Ishikawa (cell line): ENCODE measurements at regions not wholly inside any gene's neighbourhood (a gene's known extent, or its start where the extent isn't known, plus 50 kb on each side); places are given as distances from the start of the nearest gene placed in this dataset.

Experiments used
- CEBPB ChIP-seq: IDR thresholded peaks from 2 replicates; pipeline ENCODE4 v1.6.1; 2012
- CREB1 ChIP-seq: IDR thresholded peaks from 2 replicates; pipeline ENCODE4 v1.6.1; 2012; ENCODE audit warnings: low read depth
- MAX ChIP-seq: IDR thresholded peaks from 2 replicates; pipeline ENCODE4 v1.6.1; 2012
- NFIC ChIP-seq: IDR thresholded peaks from 2 replicates; pipeline ENCODE4 v1.6.1; 2012
- RAD21 ChIP-seq: IDR thresholded peaks from 2 replicates; pipeline ENCODE4 v1.6.1; 2012; ENCODE audit warnings: low read depth
- REST ChIP-seq: IDR thresholded peaks from 2 replicates; pipeline ENCODE4 v1.6.1; 2012; ENCODE audit warnings: low read depth, mild to moderate bottlenecking
- TAF1 ChIP-seq: IDR thresholded peaks from 2 replicates; pipeline ENCODE4 v1.6.1; 2012; ENCODE audit warnings: low read depth, mild to moderate bottlenecking
- TCF12 ChIP-seq: IDR thresholded peaks from 2 replicates; pipeline ENCODE4 v1.6.1; 2012; ENCODE audit warnings: low read depth
- TEAD4 ChIP-seq: IDR thresholded peaks from 2 replicates; pipeline ENCODE4 v1.6.1; 2012
- YY1 ChIP-seq: IDR thresholded peaks from 2 replicates; pipeline ENCODE4 v1.6.1; 2012; ENCODE audit warnings: low read depth
- ZBTB7A ChIP-seq: IDR thresholded peaks from 2 replicates; pipeline ENCODE4 v1.6.1; 2012; ENCODE audit warnings: low read depth

- TF ChIP-seq YY1 (no peak), ZBTB7A (no peak), CREB1 (no peak), TCF12 (no peak)
Measured at GRCh38 chrX:96615448-96615847, 69.2 kb upstream of the DIAPH2 start.

GRCh38 chrX:96619588-96619987, 65.1 kb upstream of the DIAPH2 start:
- TF ChIP-seq CEBPB (no peak), RAD21 (no peak), TAF1 (no peak), REST (no peak), TCF12 (no peak), MAX (no peak), CREB1 (no peak), NFIC (no peak)

- no peak for TF ChIP-seq TEAD4
Measured at GRCh38 chrX:96621811-96622210, 62.8 kb upstream of the DIAPH2 start.
